UCSD-AML1 (cell line): ENCODE measurements at regions not wholly inside any gene's neighbourhood (a gene's known extent, or its start where the extent isn't known, plus 50 kb on each side); places are given as distances from the start of the nearest gene placed in this dataset.

Experiments used
- DNase-seq: peaks from one replicate; lab custom pipeline; 2025; ENCODE audit not compliant: unreplicated experiment; lab: John Stamatoyannopoulos, UW

DNA sequence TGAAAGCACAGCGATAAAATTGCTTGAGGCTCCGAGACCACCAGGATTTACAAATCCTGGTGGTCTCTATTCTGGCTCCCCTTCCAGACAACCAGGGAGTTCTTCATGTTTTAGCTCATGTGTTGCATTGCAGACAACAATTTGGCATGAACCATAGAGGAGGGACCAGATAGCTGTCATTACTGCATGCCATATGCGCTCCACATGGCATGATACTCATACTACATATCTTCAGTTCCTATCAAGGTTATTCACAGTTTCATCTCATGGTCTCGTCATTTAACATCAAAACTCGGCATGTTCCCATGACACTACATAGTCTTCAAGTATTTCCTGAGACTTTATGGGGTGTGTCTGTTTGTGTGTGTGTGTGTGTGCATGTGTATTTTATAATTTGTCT, 220.3 kb downstream of the OR13H1 start:
- no peak for DNase-seq

DNA sequence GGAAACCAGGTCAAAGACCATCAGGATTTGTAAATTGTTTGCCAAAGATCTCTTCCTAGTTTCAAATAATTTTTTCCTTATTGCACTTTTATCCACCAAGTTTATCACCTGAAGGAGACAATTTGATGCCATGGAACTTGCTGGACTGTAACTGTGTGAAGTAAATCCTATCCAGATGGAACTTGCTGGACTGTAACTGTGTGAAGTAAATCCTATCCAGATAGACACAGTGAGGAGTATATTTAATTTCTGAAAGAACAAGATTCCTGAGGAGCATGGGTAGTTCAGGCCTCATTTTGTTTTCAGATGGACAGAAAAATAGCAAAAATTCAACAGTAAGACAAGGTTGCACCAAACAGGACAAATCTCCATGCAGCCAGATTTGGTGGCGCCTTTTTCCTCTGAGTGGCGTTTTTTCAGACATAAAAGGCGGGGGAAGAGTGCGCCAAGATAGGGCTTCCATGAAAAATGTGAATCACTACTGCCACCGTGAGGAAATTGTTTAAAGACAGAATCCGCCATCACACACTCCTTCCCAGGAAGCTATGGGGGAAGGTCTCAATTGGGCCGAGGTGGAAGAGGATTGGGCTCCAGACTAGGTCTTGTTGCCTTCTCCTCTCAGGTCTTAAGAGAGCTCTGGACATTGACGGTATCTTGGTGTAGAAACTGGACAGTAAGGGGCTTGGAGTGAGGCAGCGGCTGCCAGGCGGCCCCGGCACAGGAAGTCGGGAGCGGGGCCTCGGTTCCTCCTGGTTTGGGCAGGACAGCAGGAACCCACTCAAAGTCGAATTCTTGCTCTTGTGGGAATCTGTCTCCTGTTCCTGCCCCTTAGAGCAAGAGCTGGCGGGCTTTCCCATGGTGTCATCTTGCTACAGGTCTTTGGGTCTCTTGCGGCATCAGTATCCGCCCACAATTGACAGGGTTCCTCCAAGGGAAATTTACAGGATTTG, 234.7 kb downstream of the OR13H1 start:
- peak; percentile 53 for DNase-seq

DNA sequence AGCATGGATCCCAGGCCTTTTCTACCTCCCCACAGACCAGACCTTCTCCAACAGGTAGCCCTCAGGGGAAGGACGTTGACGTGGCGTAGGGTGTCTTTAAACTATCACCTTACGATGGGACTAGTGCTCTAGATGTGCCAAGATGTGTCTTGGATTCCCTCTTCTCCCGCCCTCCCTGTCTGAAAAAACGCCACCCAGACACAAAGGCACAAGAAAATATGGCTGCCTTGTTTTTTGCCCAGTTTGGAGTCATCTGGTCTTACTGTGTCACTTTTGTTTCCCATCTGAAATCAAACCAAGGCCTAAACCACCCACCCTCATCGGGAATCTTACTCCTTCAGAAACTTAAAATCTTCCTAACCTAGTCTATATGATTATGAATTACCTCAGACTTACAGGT, 235.4 kb downstream of the OR13H1 start:
- DNase-seq = no peak

DNA sequence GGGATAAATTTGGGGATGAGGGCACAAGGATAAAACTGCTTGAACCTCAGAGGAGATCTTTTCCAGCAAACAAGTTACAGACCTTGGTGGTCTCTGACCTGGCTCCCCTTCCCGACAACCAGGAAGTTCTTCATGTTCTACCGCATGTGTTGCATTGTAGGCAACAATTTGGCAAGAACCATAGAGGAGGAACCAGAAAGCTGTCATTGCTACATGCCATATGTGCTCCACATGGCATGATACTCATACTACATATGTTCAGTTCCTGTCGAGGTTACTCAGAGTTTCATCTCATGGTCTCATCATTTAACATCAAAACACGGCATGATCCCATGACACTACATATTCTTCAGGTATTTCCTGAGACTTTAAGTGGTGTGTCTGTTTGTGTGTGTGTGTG, 235.9 kb downstream of the OR13H1 start:
- DNase-seq = no peak

DNA sequence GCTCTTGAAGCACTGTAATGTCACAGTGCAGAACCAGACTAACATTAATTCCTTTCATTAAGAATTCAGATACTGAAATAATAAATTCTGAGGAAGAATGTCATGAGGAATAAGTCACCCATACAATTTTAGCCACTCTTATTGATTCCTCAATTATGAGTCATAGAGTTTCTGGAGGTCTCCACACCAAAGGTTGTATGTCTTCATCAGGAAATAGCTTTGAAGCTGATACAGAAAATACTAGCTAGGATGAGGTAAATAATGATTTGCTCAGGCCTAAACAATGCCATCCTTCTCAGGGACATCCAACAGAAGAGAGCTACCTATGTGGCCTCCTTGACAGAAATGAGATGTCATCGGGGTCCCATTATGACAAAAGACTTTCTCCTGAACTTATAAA, 238.8 kb downstream of the OR13H1 start:
- no peak for DNase-seq

DNA sequence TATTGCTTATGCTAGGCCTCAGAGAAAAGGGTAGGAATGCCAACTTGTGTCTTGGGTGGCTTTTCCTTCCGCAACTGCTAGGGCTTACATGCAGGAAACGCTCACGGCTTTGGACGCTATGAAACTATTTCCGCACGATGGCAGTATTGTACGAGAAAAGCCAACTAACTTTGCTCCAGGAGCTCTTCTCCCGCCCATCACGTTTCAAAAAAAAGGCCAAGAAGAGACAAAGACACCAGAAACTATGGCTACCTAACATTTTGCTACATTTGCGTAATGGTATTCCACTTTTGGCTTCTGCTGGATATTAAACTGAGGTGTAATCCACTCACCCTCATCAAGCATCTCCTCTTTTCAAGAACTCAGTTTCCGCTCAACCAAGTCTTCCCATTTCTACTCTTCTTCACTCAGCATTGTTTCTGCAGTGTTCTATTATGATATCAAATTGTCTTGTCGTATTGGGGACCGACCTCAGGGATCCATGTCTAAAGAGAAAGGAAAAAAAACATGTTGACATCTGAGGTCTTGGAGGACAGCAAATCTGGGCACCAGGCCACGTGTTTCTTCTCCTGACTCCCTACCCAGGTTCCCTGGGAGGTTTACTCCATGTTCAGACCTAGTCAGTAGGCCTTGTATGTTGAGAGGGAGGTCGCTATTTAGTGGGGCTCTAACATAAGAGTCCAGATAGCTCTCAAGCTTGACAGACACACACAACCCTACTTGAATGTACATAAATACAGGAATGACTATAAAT, 239.4 kb upstream of the STK26 start:
- peak; percentile 63 for DNase-seq

DNA sequence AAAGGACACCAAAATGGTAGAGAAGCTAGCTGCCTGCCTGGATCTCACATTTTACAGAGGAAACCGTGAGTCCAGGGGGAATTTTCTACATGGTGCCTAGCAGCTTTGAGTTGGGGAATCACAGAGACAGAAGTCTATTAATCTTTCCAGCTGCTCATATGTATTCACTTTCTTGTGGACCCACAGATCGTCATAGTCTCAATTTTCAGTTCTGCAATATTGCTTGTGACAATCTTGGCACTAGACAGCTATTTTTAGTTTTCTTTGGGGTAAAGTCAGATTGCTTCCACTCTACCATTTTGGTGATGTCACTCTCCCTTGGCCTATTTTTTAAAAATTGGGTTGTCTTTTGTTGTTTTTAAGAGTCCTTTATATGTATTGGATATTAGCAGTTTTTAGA, 233.4 kb upstream of the STK26 start:
- no peak for DNase-seq

DNA sequence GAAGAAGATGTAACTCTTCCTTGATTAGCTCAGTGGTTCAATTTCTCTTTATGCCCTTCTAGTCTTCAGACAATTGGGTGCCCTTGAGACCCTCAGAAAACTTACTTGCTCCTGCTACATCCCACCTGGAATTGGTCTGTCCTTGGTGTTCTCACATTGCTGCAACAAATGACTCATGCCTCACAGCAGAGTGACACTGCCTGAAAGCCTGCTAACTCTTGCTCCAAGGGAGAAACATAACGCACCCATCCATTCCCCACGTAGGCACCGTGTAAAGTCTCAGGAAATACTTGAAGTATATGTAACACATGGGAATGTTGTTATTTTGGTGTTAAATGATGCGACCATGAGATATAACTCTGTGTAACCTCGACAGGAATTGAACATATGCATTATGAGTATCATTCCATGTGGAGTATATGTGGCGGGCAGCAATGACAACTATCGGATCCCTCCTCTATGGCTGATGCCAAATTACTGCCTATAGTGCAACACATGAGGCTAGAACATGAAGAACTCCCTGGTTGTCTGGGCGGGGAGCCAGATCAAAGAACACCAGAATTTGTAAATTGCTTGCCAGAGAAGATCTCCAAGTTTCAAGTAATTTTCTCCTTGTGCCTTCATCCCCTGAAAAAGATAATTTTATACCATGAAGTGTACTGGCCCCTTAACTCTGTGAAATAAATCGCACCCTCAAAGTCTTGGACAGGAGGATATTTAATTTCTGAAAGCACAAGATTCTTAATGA, 231.3 kb upstream of the STK26 start:
- DNase-seq = no peak

DNA sequence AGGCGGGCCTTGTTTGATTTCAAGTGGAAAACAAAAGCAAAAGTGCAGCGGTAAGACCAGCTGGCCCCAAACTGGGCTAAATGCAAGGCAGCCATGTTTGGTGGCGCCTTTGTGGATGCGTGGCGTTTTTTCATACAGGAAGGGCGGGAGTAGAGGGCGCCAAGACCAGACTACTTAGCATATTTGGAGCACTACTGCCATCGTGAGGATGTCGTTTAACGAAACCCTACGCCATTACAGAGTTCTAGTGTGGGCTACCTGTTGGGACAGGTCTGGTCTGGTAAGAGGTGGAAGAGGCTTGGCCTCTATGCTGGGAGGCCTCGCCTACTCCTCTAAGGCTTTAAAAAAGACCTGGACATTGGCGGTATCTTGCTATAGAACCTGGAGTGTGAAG, 230.7 kb upstream of the STK26 start:
- peak; percentile 82 for DNase-seq

DNA sequence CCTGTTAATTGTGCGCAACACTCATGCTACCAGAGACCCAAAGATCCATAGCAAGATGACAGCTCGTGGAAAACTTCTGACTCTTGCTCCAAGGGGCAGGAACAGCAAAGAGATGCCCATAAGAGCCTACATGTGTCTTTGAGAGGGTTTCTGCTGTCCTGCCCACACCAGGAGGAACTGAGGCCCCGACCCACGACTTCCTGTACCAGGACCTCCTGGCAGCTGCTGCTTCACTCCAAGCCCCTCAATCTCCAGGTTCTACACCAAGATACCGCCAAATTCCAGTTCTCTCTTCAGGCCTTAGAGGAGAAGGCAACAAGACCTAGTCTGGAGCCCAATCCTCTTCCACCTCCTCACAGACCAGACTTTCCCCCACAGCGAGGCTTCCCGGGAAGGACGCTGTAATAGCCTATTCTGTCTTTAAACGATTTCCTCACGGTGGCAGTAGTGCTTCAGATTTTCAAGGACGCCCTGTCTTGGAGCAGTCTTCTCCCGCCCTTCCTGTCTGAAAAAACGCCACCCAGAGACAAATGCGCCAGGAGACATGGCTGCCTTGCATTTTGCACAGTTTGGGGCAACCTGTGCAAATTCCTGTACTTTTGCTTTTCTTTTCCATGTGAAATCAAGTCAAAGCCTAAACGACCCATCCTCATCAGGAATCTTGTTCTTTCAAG, 230.2 kb upstream of the STK26 start:
- DNase-seq = peak; percentile 74

DNA sequence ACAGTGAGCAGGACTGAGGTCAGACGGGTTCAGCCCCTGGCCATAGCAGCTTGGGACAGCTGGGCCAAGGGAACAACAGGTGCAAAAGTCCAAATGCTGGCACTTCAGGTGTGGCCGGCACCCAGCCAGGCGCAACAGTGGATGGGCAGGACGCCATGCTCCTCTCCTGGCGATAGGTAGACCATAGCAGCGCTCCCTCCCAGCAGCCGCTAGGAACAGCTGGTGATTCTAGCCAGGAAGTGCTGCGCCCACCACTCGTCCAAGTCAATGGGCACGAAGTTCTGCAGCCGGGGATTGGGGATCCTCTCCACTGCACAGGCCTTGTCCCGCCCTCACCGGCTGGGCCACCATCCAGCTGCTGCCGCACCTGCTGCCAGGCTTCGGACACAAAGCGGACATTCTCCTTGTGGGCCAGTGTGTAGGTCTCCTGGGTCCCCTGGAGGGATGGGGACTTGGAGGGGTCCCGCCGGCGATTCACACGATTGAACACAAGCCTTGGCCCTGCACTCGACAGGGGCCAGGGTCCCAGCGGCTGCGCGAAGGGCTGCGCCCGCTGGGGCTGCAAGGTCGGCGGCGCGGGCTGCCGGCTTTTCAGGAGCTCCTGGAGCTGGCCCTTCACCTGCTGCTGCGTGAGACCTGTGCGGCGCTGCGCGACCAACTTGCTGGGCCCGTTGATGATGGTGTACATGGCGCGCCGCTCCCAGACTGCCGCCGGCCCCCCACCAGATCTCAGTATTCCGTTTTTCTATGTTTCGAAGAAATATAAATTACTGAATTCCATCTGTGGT, 227.5 kb upstream of the STK26 start:
- DNase-seq = no peak

DNA sequence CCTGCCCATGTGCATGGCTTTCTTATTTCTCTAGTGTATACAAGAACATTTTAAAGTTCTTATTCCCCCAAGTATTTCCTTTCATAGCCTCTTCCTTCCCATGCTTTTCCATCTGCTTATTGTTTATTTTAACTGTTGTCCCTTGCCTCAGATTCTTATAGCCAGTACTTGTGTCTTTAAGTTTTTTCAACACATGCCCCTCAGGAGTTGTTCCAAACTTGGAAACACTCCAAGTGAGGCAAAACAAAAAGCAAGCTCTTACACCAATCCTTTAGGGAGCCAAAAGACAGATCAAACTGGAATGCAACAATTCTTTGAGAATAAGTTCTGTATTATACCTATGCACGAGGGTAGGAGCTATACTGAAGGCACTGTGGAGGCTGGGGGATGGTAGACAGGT, 222.0 kb upstream of the STK26 start:
- DNase-seq = no peak

DNA sequence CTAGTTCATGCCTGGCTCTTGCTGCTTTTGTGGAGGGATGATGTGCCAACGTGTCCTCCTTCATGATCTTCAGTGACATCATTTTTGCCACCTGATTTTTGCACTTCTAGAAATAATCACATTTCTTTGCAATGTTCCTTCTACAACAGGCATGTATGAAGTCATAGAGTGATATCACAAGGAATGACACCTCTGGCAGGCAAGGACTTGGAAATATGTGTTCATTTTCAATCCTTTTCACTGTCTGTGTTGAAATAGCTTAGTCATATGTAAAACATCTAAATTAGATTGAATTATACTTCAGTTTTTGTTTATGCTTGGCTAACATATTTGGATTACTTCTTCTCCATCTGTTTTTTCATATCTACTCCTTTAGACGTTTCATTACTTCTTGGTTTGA, 221.2 kb upstream of the STK26 start:
- DNase-seq = no peak

DNA sequence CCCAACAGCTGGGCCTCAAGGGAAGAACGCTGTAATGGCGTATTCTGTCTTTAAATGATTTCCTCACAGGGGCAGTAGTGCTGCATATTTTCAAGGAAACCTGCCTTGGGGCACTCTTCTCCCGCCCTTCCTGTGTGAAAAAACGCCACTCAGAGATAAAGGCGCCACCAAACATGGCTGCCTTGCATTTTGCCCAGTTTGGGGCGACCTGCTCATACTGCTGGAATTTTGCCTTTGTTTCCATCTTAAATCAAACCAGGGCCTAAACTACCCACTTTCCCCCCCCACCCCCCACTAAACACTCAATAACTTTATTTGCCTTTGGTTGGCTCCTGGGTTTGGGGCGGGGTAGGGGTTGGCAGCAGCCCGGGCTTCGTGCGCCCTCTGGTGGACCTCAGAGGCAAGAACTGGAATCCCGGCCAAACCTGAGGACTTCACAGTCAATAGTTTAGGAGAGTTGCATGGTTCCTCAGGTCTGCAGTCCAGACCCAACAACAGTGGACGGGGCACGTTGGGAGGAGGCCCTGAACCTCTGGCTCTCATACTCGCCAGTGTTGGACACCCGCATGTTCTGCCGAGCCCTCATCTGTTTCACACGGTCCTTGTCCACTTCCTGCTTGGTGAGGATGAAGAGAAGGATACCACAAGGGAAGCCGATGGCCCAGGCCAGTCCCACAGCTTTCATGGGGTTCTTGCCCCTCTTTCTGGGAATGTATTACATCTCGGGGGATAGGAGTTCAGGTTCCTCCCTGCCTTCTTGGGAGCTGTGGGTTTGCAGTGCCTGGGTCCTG, 220.1 kb upstream of the STK26 start:
- DNase-seq = peak; percentile 79

DNA sequence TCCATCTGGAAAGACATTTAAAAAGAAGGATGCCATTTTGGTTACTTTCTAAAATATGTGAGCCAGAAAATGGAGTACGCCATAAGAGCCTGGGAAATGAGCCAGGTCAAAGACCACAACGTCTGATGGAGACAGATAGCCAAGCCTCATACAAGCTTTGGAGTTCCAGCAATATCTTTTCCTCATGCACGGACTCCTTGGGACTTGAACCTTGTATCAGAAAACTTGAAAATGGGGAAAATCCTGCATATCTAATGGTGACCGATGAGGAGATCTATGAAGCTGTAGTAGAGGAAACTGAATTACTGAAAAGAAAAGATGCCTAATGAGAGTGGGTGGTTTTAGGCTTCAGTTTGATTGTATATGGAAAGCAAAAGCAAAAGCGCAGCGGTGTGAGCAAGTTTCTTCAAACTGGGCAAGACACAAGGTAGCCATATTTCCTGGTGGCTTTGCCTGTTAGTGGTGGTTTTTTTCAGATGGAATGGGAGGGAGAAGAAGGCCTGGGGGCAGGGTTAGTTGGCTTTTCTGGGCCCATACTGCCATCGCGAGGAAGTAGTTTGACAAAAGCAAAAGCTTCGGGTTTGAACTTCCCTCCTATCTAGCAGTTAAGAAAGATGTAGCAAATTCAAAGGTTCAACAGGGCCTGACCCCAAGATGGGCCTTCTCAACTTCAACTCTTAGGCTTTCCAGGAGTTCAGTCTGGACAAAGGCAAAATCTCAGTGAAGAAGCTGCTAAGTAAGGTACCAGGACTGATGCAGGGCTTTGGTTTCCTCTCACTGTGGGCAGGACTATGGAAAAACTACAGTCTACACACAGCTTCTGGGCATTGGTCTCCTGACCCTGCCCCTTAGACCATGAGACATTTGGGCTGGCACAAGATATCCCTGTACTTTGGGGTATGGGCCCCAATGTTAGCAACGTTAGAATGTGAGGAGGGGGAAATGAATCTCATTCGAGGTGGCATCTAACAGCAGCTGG, 210.0 kb upstream of the STK26 start:
- DNase-seq = peak; percentile 87

DNA sequence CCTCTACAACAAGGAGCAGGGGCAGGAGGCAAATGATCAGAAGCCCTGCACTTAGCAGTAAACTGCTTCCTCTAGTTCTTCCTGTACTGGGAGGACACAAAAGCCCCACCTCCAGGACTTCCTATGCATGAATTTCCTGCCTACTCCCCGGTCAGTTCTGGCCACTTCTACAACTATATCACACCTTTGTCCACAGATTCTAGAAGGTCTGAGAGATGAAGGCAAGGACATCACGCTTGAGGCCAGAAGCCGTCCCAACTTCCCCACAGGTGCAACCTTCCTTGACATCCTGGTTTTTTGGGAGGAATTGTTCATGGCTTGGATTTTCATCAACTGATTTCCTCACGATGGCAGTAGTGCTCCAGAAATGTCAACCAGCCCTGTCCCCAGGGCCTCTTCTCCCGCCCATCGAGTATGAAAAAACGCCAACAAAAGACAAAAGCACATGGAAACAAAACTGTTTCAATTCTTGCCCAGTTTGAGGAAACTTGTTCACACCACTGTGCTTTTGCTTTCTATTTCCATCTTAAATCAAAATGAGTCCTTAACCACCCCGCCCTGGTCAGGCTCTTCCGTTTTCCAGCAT, 206.5 kb upstream of the STK26 start:
- peak; percentile 60 for DNase-seq

DNA sequence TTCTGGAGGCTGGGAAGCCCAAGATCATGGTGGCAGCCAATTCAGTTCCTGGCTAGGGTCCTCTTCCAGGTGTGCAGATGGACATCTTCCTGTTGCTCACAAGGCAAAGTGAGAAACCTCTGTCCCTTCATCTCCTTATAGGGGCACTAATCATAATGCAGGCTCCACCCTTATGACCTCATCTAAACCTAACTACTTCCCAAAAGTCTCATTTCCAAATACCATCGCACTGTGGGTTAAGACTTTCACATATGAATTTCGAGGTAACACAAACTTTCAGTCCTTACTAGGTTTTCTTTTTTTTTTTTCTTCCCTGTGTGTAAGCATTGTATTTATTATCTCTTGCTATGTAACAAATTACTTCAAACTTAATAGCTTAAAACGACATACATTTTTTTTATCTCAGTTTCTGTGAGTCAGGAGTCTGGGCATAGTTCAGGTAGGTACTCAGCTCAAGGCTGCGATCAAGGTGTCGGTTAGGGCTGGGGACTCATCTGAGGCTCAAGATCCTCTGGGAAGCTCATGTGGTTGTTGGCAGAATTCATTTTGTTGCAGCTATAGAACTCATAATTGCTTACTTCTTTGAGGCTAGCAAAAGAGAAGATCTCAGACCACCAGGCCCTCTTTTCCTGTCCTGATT, 204.7 kb upstream of the STK26 start:
- no peak for DNase-seq
